Duodenal mucosa (tissue), 2 donors: ENCODE measurements at regions not wholly inside any gene's neighbourhood (a gene's known extent, or its start where the extent isn't known, plus 50 kb on each side); places are given as distances from the start of the nearest gene placed in this dataset.

Experiments
- H3K27ac ChIP-seq: one replicate; pipeline ENCODE4 v1.7.0; 2013; ENCODE audit warnings: low read depth, low read length
- H3K27me3 ChIP-seq, 2 donors: one replicate each; pipeline ENCODE4 v1.7.0; 2013; ENCODE audit warnings: low read length in 2 of 2, control low read depth in 1 of 2; ENCODE audit not compliant: insufficient read depth in 2 of 2, control insufficient read depth in 1 of 2
- H3K36me3 ChIP-seq, 2 donors: one replicate each; pipeline ENCODE4 v1.7.0; 2013; ENCODE audit warnings: low read length in 2 of 2, control low read depth in 1 of 2; ENCODE audit not compliant: insufficient read depth in 2 of 2, control insufficient read depth in 1 of 2
- H3K4me1 ChIP-seq, 2 donors: one replicate each; pipeline ENCODE4 v1.7.0; 2013; ENCODE audit warnings: low read length in 2 of 2, control low read depth in 1 of 2; ENCODE audit not compliant: insufficient read depth in 2 of 2, control insufficient read depth in 1 of 2
- H3K4me3 ChIP-seq, 2 donors: one replicate each; pipeline ENCODE4 v1.7.0; 2013; ENCODE audit warnings: low read length in 2 of 2, low read depth in 1 of 2
- H3K9ac ChIP-seq, 2 donors: one replicate each; pipeline ENCODE4 v1.7.0; 2013; ENCODE audit warnings: low read length in 2 of 2, low read depth in 1 of 2
- H3K9me3 ChIP-seq, 2 donors: one replicate each; pipeline ENCODE4 v1.7.0; 2013; ENCODE audit warnings: low read length in 2 of 2, control low read depth in 1 of 2; ENCODE audit not compliant: control insufficient read depth in 1 of 2

- no peak overlapping the region for H3K27ac ChIP-seq
- no peak overlapping the region for H3K4me3 ChIP-seq
- H3K9ac ChIP-seq = no peak overlapping the region
- no peaks in the 10 kb centered on the region for H3K9me3 ChIP-seq
- H3K4me1 ChIP-seq = no peaks in the 10 kb centered on the region
- no peaks in the 10 kb centered on the region for H3K27me3 ChIP-seq
- no peaks in the 10 kb centered on the region for H3K36me3 ChIP-seq
Observed at GRCh38 chr5:54774281-54775170, 210.9 kb downstream of the ESM1 start.

GRCh38 chr5:54772684-54773083, 212.7 kb downstream of the ESM1 start:
- Histone ChIP-seq H3K9me3 (no peaks in the 10 kb centered on the region), H3K4me1 (no peaks in the 10 kb centered on the region), H3K27me3 (no peaks in the 10 kb centered on the region), H3K4me3 (no peak overlapping the region), H3K9ac (no peak overlapping the region), H3K36me3 (no peaks in the 10 kb centered on the region), H3K27ac (no peak overlapping the region)

GRCh38 chr5:54772231-54772630, 213.2 kb downstream of the ESM1 start:
- H3K27ac ChIP-seq = no peak overlapping the region
- H3K4me1 ChIP-seq = no peaks in the 10 kb centered on the region
- no peaks in the 10 kb centered on the region for H3K27me3 ChIP-seq
- H3K36me3 ChIP-seq = no peaks in the 10 kb centered on the region
- H3K9me3 ChIP-seq = no peaks in the 10 kb centered on the region
- H3K4me3 ChIP-seq = no peak overlapping the region
- H3K9ac ChIP-seq = no peak overlapping the region

GRCh38 chr5:54769746-54770145, 215.6 kb downstream of the ESM1 start:
- H3K9ac ChIP-seq = no peak overlapping the region
- no peaks in the 10 kb centered on the region for H3K27me3 ChIP-seq
- H3K27ac ChIP-seq = no peak overlapping the region
- H3K36me3 ChIP-seq = no peaks in the 10 kb centered on the region
- no peaks in the 10 kb centered on the region for H3K4me1 ChIP-seq
- no peak overlapping the region for H3K4me3 ChIP-seq
- H3K9me3 ChIP-seq = no peaks in the 10 kb centered on the region

GRCh38 chr5:54769072-54769471, 216.3 kb downstream of the ESM1 start:
- Histone ChIP-seq H3K27me3 (no peaks in the 10 kb centered on the region), H3K27ac (no peak overlapping the region), H3K9me3 (no peaks in the 10 kb centered on the region), H3K9ac (no peak overlapping the region), H3K36me3 (no peaks in the 10 kb centered on the region), H3K4me3 (no peak overlapping the region), H3K4me1 (no peaks in the 10 kb centered on the region)

GRCh38 chr5:54766748-54767147, 218.6 kb downstream of the ESM1 start:
- Histone ChIP-seq H3K4me3 (no peak overlapping the region), H3K9ac (no peak overlapping the region), H3K27ac (no peak overlapping the region), H3K9me3 (no peaks in the 10 kb centered on the region), H3K27me3 (no peaks in the 10 kb centered on the region), H3K36me3 (no peaks in the 10 kb centered on the region), H3K4me1 (no peaks in the 10 kb centered on the region)

- H3K4me3 ChIP-seq = no peak overlapping the region
- no peaks in the 10 kb centered on the region for H3K9me3 ChIP-seq
- no peak overlapping the region for H3K27ac ChIP-seq
- H3K4me1 ChIP-seq = no peaks in the 10 kb centered on the region
- no peak overlapping the region for H3K9ac ChIP-seq
- no peaks in the 10 kb centered on the region for H3K36me3 ChIP-seq
- no peaks in the 10 kb centered on the region for H3K27me3 ChIP-seq
Observed at GRCh38 chr5:54765165-54766028, 220.0 kb downstream of the ESM1 start.

- Histone ChIP-seq H3K4me3 (no peak overlapping the region), H3K9me3 (no peaks in the 10 kb centered on the region), H3K36me3 (no peaks in the 10 kb centered on the region), H3K9ac (no peak overlapping the region), H3K27me3 (no peaks in the 10 kb centered on the region), H3K4me1 (no peaks in the 10 kb centered on the region), H3K27ac (no peak overlapping the region)
Observed at GRCh38 chr5:54764102-54765090, 221.0 kb downstream of the ESM1 start.

- Histone ChIP-seq H3K27ac (no peak overlapping the region), H3K4me1 (no peaks in the 10 kb centered on the region)
Observed at GRCh38 chr5:54761213-54761701, 224.1 kb downstream of the ESM1 start.

More at GRCh38 chr5:54761213-54761701, 224.1 kb downstream of the ESM1 start:
- H3K27me3 ChIP-seq = no peaks in the 10 kb centered on the region
- H3K4me3 ChIP-seq = no peak overlapping the region
- H3K9ac ChIP-seq = no peak overlapping the region
- H3K36me3 ChIP-seq = no peaks in the 10 kb centered on the region
- no peaks in the 10 kb centered on the region for H3K9me3 ChIP-seq
